CD14-positive monocyte (primary cell): ENCODE measurements at regions not wholly inside any gene's neighbourhood (a gene's known extent, or its start where the extent isn't known, plus 50 kb on each side); places are given as distances from the start of the nearest gene placed in this dataset.

ENCODE experiments used
- DNase-seq, 3 donors: peaks; one replicate each; pipeline ENCODE4 v3.0.0-alpha.2; 2011 to 2022
- H2AFZ ChIP-seq: 2 replicates; pipeline ENCODE4 v1.6.0; 2012; ENCODE audit warnings: mild to moderate bottlenecking, low read depth, low read length, inconsistent platforms; ENCODE audit not compliant: insufficient read depth, poor library complexity, severe bottlenecking
- H3K27ac ChIP-seq, 2 donors: 1 replicate in 1 of 2; 2 replicates in 1 of 2; pipeline ENCODE4 v1.5.1; 2012 to 2013; ENCODE audit warnings: low read length in 2 of 2, control low read depth in 1 of 2, inconsistent platforms in 1 of 2, low read depth in 1 of 2, mild to moderate bottlenecking in 1 of 2
- H3K27me3 ChIP-seq, 2 donors: one replicate each; pipeline versions ENCODE4 v1.6.0 to v1.6.1; 2011 to 2013; ENCODE audit warnings: low read length in 2 of 2; ENCODE audit not compliant: control insufficient read depth in 2 of 2, insufficient read depth in 2 of 2
- H3K36me3 ChIP-seq, 2 donors: replicated peaks in 1 of 2; 1 replicate in 1 of 2; 2 replicates in 1 of 2; pipeline versions ENCODE4 v1.5.1 to v1.6.1; 2012 to 2013; ENCODE audit warnings: low read length in 2 of 2, control low read depth in 1 of 2, inconsistent platforms in 1 of 2, mild to moderate bottlenecking in 1 of 2; ENCODE audit not compliant: insufficient read depth in 2 of 2, control insufficient read depth in 1 of 2
- H3K4me1 ChIP-seq, 2 donors: 1 replicate in 1 of 2; 2 replicates in 1 of 2; pipeline versions ENCODE4 v1.5.1 to v1.6.1; 2012 to 2013; ENCODE audit warnings: low read length in 2 of 2, control low read depth in 1 of 2, inconsistent platforms in 1 of 2, mild to moderate bottlenecking in 1 of 2, moderate library complexity in 1 of 2; ENCODE audit not compliant: insufficient read depth in 2 of 2, control insufficient read depth in 1 of 2
- H3K4me2 ChIP-seq: replicated peaks from 2 replicates; pipeline ENCODE3; 2012; ENCODE audit warnings: low read length, moderate library complexity, mild to moderate bottlenecking; ENCODE audit not compliant: poor library complexity, severe bottlenecking; ENCODE audit errors: extremely low read depth
- H3K4me3 ChIP-seq, 3 experiments: fragments of 200-600 bp in 1 of 3; sonication (generic) in 1 of 3; replicated peaks in 1 of 3; 1 replicate in 2 of 3; 2 replicates in 1 of 3; pipeline ENCODE4 v1.5.1; 2011 to 2013; ENCODE audit warnings: low read length in 3 of 3, mild to moderate bottlenecking in 3 of 3, control low read depth in 2 of 3, low read depth in 2 of 3, inconsistent platforms in 1 of 3, moderate library complexity in 1 of 3
- H3K79me2 ChIP-seq: 2 replicates; pipeline ENCODE4 v1.6.0; 2012; ENCODE audit warnings: mild to moderate bottlenecking, control low read depth, inconsistent platforms, low read length, moderate library complexity; ENCODE audit not compliant: insufficient read depth
- H3K9ac ChIP-seq: 2 replicates; pipeline ENCODE4 v1.6.0; 2017; ENCODE audit warnings: low read length, mild to moderate bottlenecking; ENCODE audit not compliant: insufficient read depth, poor library complexity, severe bottlenecking
- H3K9me3 ChIP-seq, 2 donors: replicated peaks in 1 of 2; 1 replicate in 1 of 2; 2 replicates in 1 of 2; pipeline versions ENCODE4 v1.5.1 to v1.6.1; 2012 to 2013; ENCODE audit warnings: low read length in 2 of 2, control low read depth in 1 of 2; ENCODE audit not compliant: control insufficient read depth in 1 of 2, insufficient read depth in 1 of 2
- H4K20me1 ChIP-seq: 2 replicates; pipeline ENCODE4 v1.6.0; 2012; ENCODE audit warnings: mild to moderate bottlenecking, low read length, control low read depth, moderate library complexity; ENCODE audit not compliant: insufficient read depth
- H3K27ac Mint-ChIP-seq, 7 donors: one replicate each; pipeline ENCODE4 v1.8.0; 2020; ENCODE audit warnings: mild to moderate bottlenecking in 7 of 7, mixed read lengths in 7 of 7, moderate library complexity in 6 of 7, inconsistent platforms in 2 of 7
- H3K27me3 Mint-ChIP-seq, 3 donors: one replicate each; pipeline ENCODE4 v1.8.0; 2021 to 2022; ENCODE audit warnings: low read depth in 3 of 3, mild to moderate bottlenecking in 3 of 3, mixed read lengths in 3 of 3, moderate library complexity in 3 of 3, inconsistent platforms in 1 of 3
- H3K36me3 Mint-ChIP-seq, 2 donors: one replicate each; pipeline ENCODE4 v1.8.0; 2020; ENCODE audit warnings: mixed read lengths in 2 of 2, inconsistent platforms in 1 of 2, mild to moderate bottlenecking in 1 of 2
- H3K4me1 Mint-ChIP-seq: one replicate; pipeline ENCODE4 v1.8.0; 2020; ENCODE audit warnings: mild to moderate bottlenecking, mixed read lengths
- H3K4me3 Mint-ChIP-seq, 2 donors: one replicate each; pipeline ENCODE4 v1.8.0; 2020; ENCODE audit warnings: mild to moderate bottlenecking in 2 of 2, mixed read lengths in 2 of 2, moderate library complexity in 1 of 2
- H3K9me3 Mint-ChIP-seq, 7 donors: one replicate each; pipeline ENCODE4 v1.8.0; 2020 to 2022; ENCODE audit warnings: mixed read lengths in 7 of 7, mild to moderate bottlenecking in 6 of 7, moderate library complexity in 6 of 7, inconsistent platforms in 2 of 7
- WGBS: methylation state at CpG from one replicate; pipeline ENCODE4 v1.1.5; 2013; ENCODE audit warnings: missing lambda C conversion rate; ENCODE audit not compliant: insufficient coverage; 5-methylcytosine and 5-hydroxymethylcytosine counted together
- intact Hi-C, 2 donors: fragments of 100-400 bp; cut with micrococcal nuclease; formaldehyde crosslinking; loops; one replicate each; pipeline versions ENCODE4 v1.15.0 to v1.15.1; 2023
- TF ChIP-seq, protein P1 (sequence below): fragments of 200-600 bp; IDR thresholded peaks from one replicate; pipeline ENCODE4 v1.8.0; 2022; ENCODE audit warnings: antibody characterized with exemption, mild to moderate bottlenecking

DNA sequence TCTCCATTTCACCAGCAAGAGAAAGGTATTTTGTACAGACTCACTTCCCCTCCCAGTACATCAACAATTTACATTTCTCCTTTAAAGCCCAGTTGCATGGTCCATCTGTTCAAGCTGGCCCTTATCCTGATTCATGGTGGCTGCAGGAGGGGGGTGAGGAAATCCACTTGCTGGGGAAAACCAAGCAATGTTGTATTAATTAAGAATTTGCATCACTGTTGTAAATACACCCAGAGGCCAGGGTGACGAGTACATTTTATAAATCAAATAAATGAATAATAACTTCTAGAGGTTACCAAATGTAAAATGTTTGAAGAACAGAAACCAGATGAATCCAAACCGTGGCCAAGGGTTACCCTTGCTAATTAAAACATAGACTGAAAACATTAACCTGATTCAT lies 395.9 kb upstream of the INTU start:
- no CpG with 5 or more reads among the region's 2 CpGs for WGBS
- Histone ChIP-seq H3K27me3 (no peaks in the 10 kb centered on the region), H3K36me3 (no peaks in the 10 kb centered on the region), H3K9me3 (peaks cover 0 to 7% of the 10 kb centered on the region in 2 donors), H3K9ac (no peak overlapping the region), H3K4me2 (no peak overlapping the region), H4K20me1 (no peaks in the 10 kb centered on the region), H2AFZ (no peak overlapping the region), H3K4me3 (no peak overlapping the region), H3K79me2 (no peaks in the 10 kb centered on the region), H3K27ac (no peak overlapping the region), H3K4me1 (no peaks in the 10 kb centered on the region)
- Mint-ChIP-seq H3K27ac (no peak overlapping the region), H3K4me1 (no peaks in the 10 kb centered on the region), H3K36me3 (no peaks in the 10 kb centered on the region), H3K9me3 (peaks cover 0 to 12% (median 0%) of the 10 kb centered on the region in 7 donors), H3K4me3 (no peak overlapping the region), H3K27me3 (no peaks in the 10 kb centered on the region)
- TF ChIP-seq, protein P1, sequence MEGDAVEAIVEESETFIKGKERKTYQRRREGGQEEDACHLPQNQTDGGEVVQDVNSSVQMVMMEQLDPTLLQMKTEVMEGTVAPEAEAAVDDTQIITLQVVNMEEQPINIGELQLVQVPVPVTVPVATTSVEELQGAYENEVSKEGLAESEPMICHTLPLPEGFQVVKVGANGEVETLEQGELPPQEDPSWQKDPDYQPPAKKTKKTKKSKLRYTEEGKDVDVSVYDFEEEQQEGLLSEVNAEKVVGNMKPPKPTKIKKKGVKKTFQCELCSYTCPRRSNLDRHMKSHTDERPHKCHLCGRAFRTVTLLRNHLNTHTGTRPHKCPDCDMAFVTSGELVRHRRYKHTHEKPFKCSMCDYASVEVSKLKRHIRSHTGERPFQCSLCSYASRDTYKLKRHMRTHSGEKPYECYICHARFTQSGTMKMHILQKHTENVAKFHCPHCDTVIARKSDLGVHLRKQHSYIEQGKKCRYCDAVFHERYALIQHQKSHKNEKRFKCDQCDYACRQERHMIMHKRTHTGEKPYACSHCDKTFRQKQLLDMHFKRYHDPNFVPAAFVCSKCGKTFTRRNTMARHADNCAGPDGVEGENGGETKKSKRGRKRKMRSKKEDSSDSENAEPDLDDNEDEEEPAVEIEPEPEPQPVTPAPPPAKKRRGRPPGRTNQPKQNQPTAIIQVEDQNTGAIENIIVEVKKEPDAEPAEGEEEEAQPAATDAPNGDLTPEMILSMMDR, result no peak
- DNase-seq, result no peak
- intact Hi-C loops, result no loop called here

DNA sequence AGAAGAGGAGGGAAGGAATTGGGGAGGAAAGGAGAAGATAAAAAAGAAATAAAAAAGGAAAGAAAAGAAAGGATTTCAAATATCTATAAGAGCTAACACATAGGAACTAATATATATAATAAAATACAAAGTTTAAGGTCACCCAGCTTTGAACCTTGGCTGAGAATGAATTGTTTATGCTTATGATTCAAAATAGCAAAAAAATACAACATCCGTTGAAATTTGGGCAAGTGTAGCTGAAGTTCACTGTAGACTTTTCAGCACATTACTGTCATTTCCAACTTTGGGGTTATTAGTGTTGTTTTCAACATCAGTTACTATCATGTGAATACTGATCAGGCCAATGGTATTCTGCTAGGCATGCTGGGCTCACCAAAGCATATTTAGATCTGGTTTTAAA lies 395.2 kb upstream of the INTU start:
- Mint-ChIP-seq H3K4me1 (no peaks in the 10 kb centered on the region), H3K36me3 (no peaks in the 10 kb centered on the region), H3K4me3 (no peak overlapping the region), H3K27me3 (peaks cover 0 to 1% (median 0%) of the 10 kb centered on the region in 3 donors), H3K27ac (no peak overlapping the region), H3K9me3 (peaks cover 0 to 10% (median under 1%) of the 10 kb centered on the region in 7 donors)
- H3K79me2 ChIP-seq, result no peaks in the 10 kb centered on the region
- H2AFZ ChIP-seq, result no peak overlapping the region
- TF ChIP-seq, protein P1, result no peak
- no peak for DNase-seq
- WGBS, result no CpG with 5 or more reads among the region's 1 CpG
- H3K4me3 ChIP-seq, result no peak overlapping the region
- H3K36me3 ChIP-seq, result no peaks in the 10 kb centered on the region
- no peak overlapping the region for H3K4me2 ChIP-seq
- no peaks in the 10 kb centered on the region for H3K4me1 ChIP-seq
- H3K9me3 ChIP-seq, result peaks cover 0 to 7% of the 10 kb centered on the region in 2 donors
- intact Hi-C loops, result no loop called here
- H3K27me3 ChIP-seq, result no peaks in the 10 kb centered on the region
- no peaks in the 10 kb centered on the region for H4K20me1 ChIP-seq
- H3K27ac ChIP-seq, result no peak overlapping the region
- H3K9ac ChIP-seq, result no peak overlapping the region
